ENCODE measurements at regions not wholly inside any gene's neighbourhood (a gene's known extent, or its start where the extent isn't known, plus 50 kb on each side); places are given as distances from the start of the nearest gene placed in this dataset.

GRCh38 chr13:68028701-68029100 is 798.6 kb upstream of the PCDH9 start:
- H3K27me3 ChIP-seq (ENCODE audit: low read depth, low read length): no peaks in the 10 kb centered on the region
- no peak overlapping the region for H2AFZ ChIP-seq (ENCODE audit: low read depth, low read length)
- H3K4me1 ChIP-seq (ENCODE audit: low read length): no peaks in the 10 kb centered on the region
- H3K9ac ChIP-seq (ENCODE audit: low read length): no peak overlapping the region
- H3K36me3 ChIP-seq (replicated peaks; ENCODE audit: low read depth, low read length): no peaks in the 10 kb centered on the region
- no peaks in the 10 kb centered on the region for H3K9me3 ChIP-seq (ENCODE audit: insufficient read depth, low read length)
- no peak overlapping the region for H3K27ac ChIP-seq (ENCODE audit: low read length)
- no peaks in the 10 kb centered on the region for H3K79me2 ChIP-seq (ENCODE audit: low read length)
- no peak for TF ChIP-seq CTCF (IDR thresholded peaks at IDR 0.05; ENCODE audit: low read depth, low read length)
- no peak overlapping the region for H3K4me2 ChIP-seq (ENCODE audit: low read length)
- no peaks in the 10 kb centered on the region for H4K20me1 ChIP-seq (ENCODE audit: insufficient read depth, low read length)
- H3K4me3 ChIP-seq (ENCODE audit: low read length): no peak overlapping the region

GRCh38 chr13:68027306-68027705 is 797.2 kb upstream of the PCDH9 start:
- no peak for TF ChIP-seq EZH2phosphoT487 (IDR thresholded peaks at IDR 0.05; ENCODE audit: low read depth)
- Histone ChIP-seq H3K27me3 (ENCODE audit: low read depth, low read length) (no peaks in the 10 kb centered on the region), H3K9ac (ENCODE audit: low read length) (no peak overlapping the region), H3K4me3 (ENCODE audit: low read length) (no peak overlapping the region), H3K79me2 (ENCODE audit: low read length) (no peaks in the 10 kb centered on the region), H2AFZ (ENCODE audit: low read depth, low read length) (no peak overlapping the region), H4K20me1 (ENCODE audit: insufficient read depth, low read length) (no peaks in the 10 kb centered on the region), H3K9me3 (ENCODE audit: insufficient read depth, low read length) (no peaks in the 10 kb centered on the region), H3K4me1 (ENCODE audit: low read length) (no peaks in the 10 kb centered on the region), H3K4me2 (ENCODE audit: low read length) (no peak overlapping the region), H3K27ac (ENCODE audit: low read length) (no peak overlapping the region), H3K36me3 (replicated peaks; ENCODE audit: low read depth, low read length) (no peaks in the 10 kb centered on the region)

- Histone ChIP-seq H3K27me3 (ENCODE audit: low read depth, low read length) (no peaks in the 10 kb centered on the region), H3K79me2 (ENCODE audit: low read length) (no peaks in the 10 kb centered on the region), H3K27ac (ENCODE audit: low read length) (no peak overlapping the region), H3K4me2 (ENCODE audit: low read length) (no peak overlapping the region), H3K4me1 (ENCODE audit: low read length) (no peaks in the 10 kb centered on the region), H4K20me1 (ENCODE audit: insufficient read depth, low read length) (no peaks in the 10 kb centered on the region), H3K36me3 (replicated peaks; ENCODE audit: low read depth, low read length) (no peaks in the 10 kb centered on the region), H3K9me3 (ENCODE audit: insufficient read depth, low read length) (no peaks in the 10 kb centered on the region), H3K4me3 (ENCODE audit: low read length) (no peak overlapping the region), H2AFZ (ENCODE audit: low read depth, low read length) (no peak overlapping the region), H3K9ac (ENCODE audit: low read length) (no peak overlapping the region)
- no peak for TF ChIP-seq CTCF (IDR thresholded peaks at IDR 0.05; ENCODE audit: low read depth, low read length)
- no peak for TF ChIP-seq EZH2phosphoT487 (IDR thresholded peaks at IDR 0.05; ENCODE audit: low read depth)
Observed at GRCh38 chr13:68026077-68026476, 795.9 kb upstream of the PCDH9 start.

- Histone ChIP-seq H3K4me2 (ENCODE audit: low read length) (no peak overlapping the region), H3K9me3 (ENCODE audit: insufficient read depth, low read length) (no peaks in the 10 kb centered on the region), H3K4me3 (ENCODE audit: low read length) (no peak overlapping the region), H2AFZ (ENCODE audit: low read depth, low read length) (no peak overlapping the region), H3K27me3 (ENCODE audit: low read depth, low read length) (no peaks in the 10 kb centered on the region), H4K20me1 (ENCODE audit: insufficient read depth, low read length) (no peaks in the 10 kb centered on the region), H3K36me3 (replicated peaks; ENCODE audit: low read depth, low read length) (no peaks in the 10 kb centered on the region), H3K27ac (ENCODE audit: low read length) (no peak overlapping the region), H3K9ac (ENCODE audit: low read length) (no peak overlapping the region), H3K4me1 (ENCODE audit: low read length) (no peaks in the 10 kb centered on the region), H3K79me2 (ENCODE audit: low read length) (no peaks in the 10 kb centered on the region)
- no peak for TF ChIP-seq CTCF (IDR thresholded peaks at IDR 0.05; ENCODE audit: low read depth, low read length)
- TF ChIP-seq EZH2phosphoT487 (IDR thresholded peaks at IDR 0.05; ENCODE audit: low read depth): no peak
Observed at GRCh38 chr13:68025604-68026003, 795.5 kb upstream of the PCDH9 start.
